Neural cell (in vitro differentiated cells): ENCODE measurements at regions not wholly inside any gene's neighbourhood (a gene's known extent, or its start where the extent isn't known, plus 50 kb on each side); places are given as distances from the start of the nearest gene placed in this dataset.

Experiments used
- EZH2 ChIP-seq: fragments of 200-600, 300-800 bp; shearing (Covaris generic), sonication (generic); IDR thresholded peaks from 2 replicates; pipeline ENCODE4 v1.6.1; 2014; ENCODE audit warnings: antibody characterized with exemption, low read length, borderline replicate concordance, mild to moderate bottlenecking; ENCODE audit not compliant: insufficient read depth, poor library complexity, severe bottlenecking
- POLR2AphosphoS5 ChIP-seq: IDR thresholded peaks from 2 replicates; pipeline ENCODE4 v1.6.1; 2012
- SMC3 ChIP-seq: fragments of 450-650 bp; conservative IDR thresholded peaks from 2 replicates; pipeline ENCODE4 v1.6.1; 2014; ENCODE audit warnings: antibody characterized with exemption, mild to moderate bottlenecking, moderate library complexity; ENCODE audit not compliant: poor library complexity
- TAF1 ChIP-seq: IDR thresholded peaks from 2 replicates; pipeline ENCODE4 v1.6.1; 2012; ENCODE audit warnings: low read depth
- TF ChIP-seq, protein P1 (sequence below): fragments of 450-650 bp; IDR thresholded peaks from 2 replicates; pipeline ENCODE4 v1.5.1; 2014; ENCODE audit warnings: antibody characterized with exemption, mild to moderate bottlenecking, moderate library complexity; ENCODE audit not compliant: poor library complexity, severe bottlenecking

DNA sequence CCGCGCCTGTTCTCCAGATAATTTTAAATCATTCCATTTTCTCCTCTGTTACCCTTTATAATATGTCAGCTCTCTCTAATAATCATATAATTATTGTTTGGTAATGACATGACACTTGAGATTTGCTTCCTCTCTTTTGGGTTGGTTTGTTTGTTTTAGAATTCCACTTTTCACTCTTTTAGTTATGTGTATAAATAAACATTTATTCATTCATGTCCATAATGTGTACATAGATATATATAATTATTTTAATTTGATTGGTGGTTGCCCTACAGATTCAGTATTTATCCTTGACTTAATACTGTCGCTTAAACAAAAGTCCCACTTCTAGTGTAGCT is 93.4 kb upstream of the FMN2 start:
- TF ChIP-seq, protein P1, sequence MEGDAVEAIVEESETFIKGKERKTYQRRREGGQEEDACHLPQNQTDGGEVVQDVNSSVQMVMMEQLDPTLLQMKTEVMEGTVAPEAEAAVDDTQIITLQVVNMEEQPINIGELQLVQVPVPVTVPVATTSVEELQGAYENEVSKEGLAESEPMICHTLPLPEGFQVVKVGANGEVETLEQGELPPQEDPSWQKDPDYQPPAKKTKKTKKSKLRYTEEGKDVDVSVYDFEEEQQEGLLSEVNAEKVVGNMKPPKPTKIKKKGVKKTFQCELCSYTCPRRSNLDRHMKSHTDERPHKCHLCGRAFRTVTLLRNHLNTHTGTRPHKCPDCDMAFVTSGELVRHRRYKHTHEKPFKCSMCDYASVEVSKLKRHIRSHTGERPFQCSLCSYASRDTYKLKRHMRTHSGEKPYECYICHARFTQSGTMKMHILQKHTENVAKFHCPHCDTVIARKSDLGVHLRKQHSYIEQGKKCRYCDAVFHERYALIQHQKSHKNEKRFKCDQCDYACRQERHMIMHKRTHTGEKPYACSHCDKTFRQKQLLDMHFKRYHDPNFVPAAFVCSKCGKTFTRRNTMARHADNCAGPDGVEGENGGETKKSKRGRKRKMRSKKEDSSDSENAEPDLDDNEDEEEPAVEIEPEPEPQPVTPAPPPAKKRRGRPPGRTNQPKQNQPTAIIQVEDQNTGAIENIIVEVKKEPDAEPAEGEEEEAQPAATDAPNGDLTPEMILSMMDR = no peak
- TF ChIP-seq SMC3 = no peak
- TF ChIP-seq POLR2AphosphoS5 = no peak
- no peak for TF ChIP-seq EZH2
- TF ChIP-seq TAF1 = no peak
